Bronchial epithelial cell (primary cell): ENCODE measurements at regions not wholly inside any gene's neighbourhood (a gene's known extent, or its start where the extent isn't known, plus 50 kb on each side); places are given as distances from the start of the nearest gene placed in this dataset.

Experiments used
- DNase-seq: peaks from one replicate; pipeline ENCODE4 v3.0.0-alpha.2; 2010; ENCODE audit warnings: low read depth
- FAIRE-seq: peaks from 2 replicates; lab custom pipeline; 2011; peaks lifted over from hg19 to GRCh38; lab: Jason Lieb, UNC
- H3K27me3 ChIP-seq: 2 replicates; pipeline ENCODE4 v1.5.1; 2011; ENCODE audit warnings: low read length; ENCODE audit not compliant: control insufficient read depth, insufficient read depth
- H3K36me3 ChIP-seq: 2 replicates; pipeline ENCODE4 v1.5.1; 2011; ENCODE audit warnings: low read length; ENCODE audit not compliant: control insufficient read depth, insufficient read depth
- H3K4me3 ChIP-seq: 2 replicates; pipeline ENCODE4 v1.5.1; 2011; ENCODE audit warnings: mild to moderate bottlenecking, low read depth, low read length, control low read depth
- TF ChIP-seq, protein P1 (sequence below): IDR thresholded peaks from 2 replicates; pipeline ENCODE4 v1.5.1; 2011; ENCODE audit warnings: mild to moderate bottlenecking, moderate library complexity, low read length, control low read depth, inconsistent platforms; ENCODE audit not compliant: insufficient read depth, severe bottlenecking

- H3K4me3 ChIP-seq: no peak overlapping the region
- DNase-seq (no peak), FAIRE-seq (no peak)
- no peaks in the 10 kb centered on the region for H3K36me3 ChIP-seq
- TF ChIP-seq, protein P1, sequence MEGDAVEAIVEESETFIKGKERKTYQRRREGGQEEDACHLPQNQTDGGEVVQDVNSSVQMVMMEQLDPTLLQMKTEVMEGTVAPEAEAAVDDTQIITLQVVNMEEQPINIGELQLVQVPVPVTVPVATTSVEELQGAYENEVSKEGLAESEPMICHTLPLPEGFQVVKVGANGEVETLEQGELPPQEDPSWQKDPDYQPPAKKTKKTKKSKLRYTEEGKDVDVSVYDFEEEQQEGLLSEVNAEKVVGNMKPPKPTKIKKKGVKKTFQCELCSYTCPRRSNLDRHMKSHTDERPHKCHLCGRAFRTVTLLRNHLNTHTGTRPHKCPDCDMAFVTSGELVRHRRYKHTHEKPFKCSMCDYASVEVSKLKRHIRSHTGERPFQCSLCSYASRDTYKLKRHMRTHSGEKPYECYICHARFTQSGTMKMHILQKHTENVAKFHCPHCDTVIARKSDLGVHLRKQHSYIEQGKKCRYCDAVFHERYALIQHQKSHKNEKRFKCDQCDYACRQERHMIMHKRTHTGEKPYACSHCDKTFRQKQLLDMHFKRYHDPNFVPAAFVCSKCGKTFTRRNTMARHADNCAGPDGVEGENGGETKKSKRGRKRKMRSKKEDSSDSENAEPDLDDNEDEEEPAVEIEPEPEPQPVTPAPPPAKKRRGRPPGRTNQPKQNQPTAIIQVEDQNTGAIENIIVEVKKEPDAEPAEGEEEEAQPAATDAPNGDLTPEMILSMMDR: no peak
- H3K27me3 ChIP-seq: no peaks in the 10 kb centered on the region
Observed at GRCh38 chrX:9301836-9302235, 163.0 kb upstream of the TBL1X start.

- H3K27me3 ChIP-seq: no peaks in the 10 kb centered on the region
- DNase-seq (no peak), FAIRE-seq (no peak)
- no peak overlapping the region for H3K4me3 ChIP-seq
- TF ChIP-seq, protein P1: no peak
- H3K36me3 ChIP-seq: no peaks in the 10 kb centered on the region
Observed at GRCh38 chrX:9302381-9302780, 162.5 kb upstream of the TBL1X start.

- Histone ChIP-seq H3K27me3 (no peaks in the 10 kb centered on the region), H3K36me3 (no peaks in the 10 kb centered on the region), H3K4me3 (no peak overlapping the region)
- TF ChIP-seq, protein P1: no peak
- FAIRE-seq (no peak), DNase-seq (no peak)
Observed at GRCh38 chrX:9308426-9308825, 156.4 kb upstream of the TBL1X start.

- Histone ChIP-seq H3K4me3 (no peak overlapping the region), H3K36me3 (no peaks in the 10 kb centered on the region), H3K27me3 (no peaks in the 10 kb centered on the region)
- TF ChIP-seq, protein P1: no peak
- DNase-seq: no peak
- FAIRE-seq: no peak
Observed at GRCh38 chrX:9310616-9311015, 154.2 kb upstream of the TBL1X start.

- Histone ChIP-seq H3K4me3 (no peak overlapping the region), H3K27me3 (no peaks in the 10 kb centered on the region), H3K36me3 (no peaks in the 10 kb centered on the region)
- DNase-seq (no peak), FAIRE-seq (no peak)
- TF ChIP-seq, protein P1: no peak
Observed at GRCh38 chrX:9311421-9312160, 153.3 kb upstream of the TBL1X start.
